ENCODE measurements at regions not wholly inside any gene's neighbourhood (a gene's known extent, or its start where the extent isn't known, plus 50 kb on each side); places are given as distances from the start of the nearest gene placed in this dataset.

- no peak for DNase-seq (ENCODE audit: low read depth)
- no peak for TF ChIP-seq CTCF (IDR thresholded peaks at IDR 0.05; ENCODE audit: insufficient read depth, low read depth, low read length)
- no peak overlapping the region for H3K4me3 ChIP-seq (ENCODE audit: low read depth, low read length)
Observed at GRCh38 chr18:24702001-24702515, 241.6 kb downstream of the HRH4 start.

GRCh38 chr18:24703316-24703715 lies 242.9 kb downstream of the HRH4 start:
- H3K4me3 ChIP-seq (ENCODE audit: low read depth, low read length) = no peak overlapping the region
- DNase-seq (ENCODE audit: low read depth) = no peak
- no peak for TF ChIP-seq CTCF (IDR thresholded peaks at IDR 0.05; ENCODE audit: insufficient read depth, low read depth, low read length)

GRCh38 chr18:24704946-24705630 lies 244.7 kb downstream of the HRH4 start:
- no peak overlapping the region for H3K4me3 ChIP-seq (ENCODE audit: low read depth, low read length)
- TF ChIP-seq CTCF (IDR thresholded peaks at IDR 0.05; ENCODE audit: insufficient read depth, low read depth, low read length) = no peak
- peak; percentile 57 for DNase-seq (ENCODE audit: low read depth)

- TF ChIP-seq CTCF (IDR thresholded peaks at IDR 0.05; ENCODE audit: insufficient read depth, low read depth, low read length) = no peak
- H3K4me3 ChIP-seq (ENCODE audit: low read depth, low read length) = no peak overlapping the region
- DNase-seq (ENCODE audit: low read depth) = no peak
Observed at GRCh38 chr18:24710474-24710873, 250.0 kb downstream of the HRH4 start.

GRCh38 chr18:24719791-24720190 lies 259.4 kb downstream of the HRH4 start:
- no peak for DNase-seq (ENCODE audit: low read depth)
- H3K4me3 ChIP-seq (ENCODE audit: low read depth, low read length) = no peak overlapping the region
- TF ChIP-seq CTCF (IDR thresholded peaks at IDR 0.05; ENCODE audit: insufficient read depth, low read depth, low read length) = no peak

GRCh38 chr18:24721388-24721787 lies 261.0 kb downstream of the HRH4 start:
- no peak for TF ChIP-seq CTCF (IDR thresholded peaks at IDR 0.05; ENCODE audit: insufficient read depth, low read depth, low read length)
- H3K4me3 ChIP-seq (ENCODE audit: low read depth, low read length) = no peak overlapping the region
- no peak for DNase-seq (ENCODE audit: low read depth)

All from fibroblast of villous mesenchyme (primary cell).